Tibial nerve (tissue), 4 donors: ENCODE measurements at regions not wholly inside any gene's neighbourhood (a gene's known extent, or its start where the extent isn't known, plus 50 kb on each side); places are given as distances from the start of the nearest gene placed in this dataset.

Experiments used
- EP300 ChIP-seq, 2 donors: sonication (generic); formaldehyde crosslinking; IDR thresholded peaks; one replicate each; pipeline ENCODE4 v1.6.1; 2017; ENCODE audit warnings: antibody characterized with exemption in 2 of 2, mild to moderate bottlenecking in 1 of 2
- POLR2A ChIP-seq, 2 donors: fragments of 450-650 bp; IDR thresholded peaks; one replicate each; pipeline ENCODE4 v1.6.1; 2017; ENCODE audit warnings: antibody characterized with exemption in 2 of 2, mild to moderate bottlenecking in 2 of 2, moderate library complexity in 2 of 2
- TF ChIP-seq, protein P1 (sequence below), 5 experiments: fragments of 200-600 bp in 3 of 5; fragments of 450-650 bp in 2 of 5; sonication (generic) in 3 of 5; IDR thresholded peaks; one replicate each; pipeline ENCODE4 v1.5.1; 2016 to 2019; ENCODE audit warnings: antibody characterized with exemption in 5 of 5, mild to moderate bottlenecking in 3 of 5, moderate library complexity in 2 of 5

DNA sequence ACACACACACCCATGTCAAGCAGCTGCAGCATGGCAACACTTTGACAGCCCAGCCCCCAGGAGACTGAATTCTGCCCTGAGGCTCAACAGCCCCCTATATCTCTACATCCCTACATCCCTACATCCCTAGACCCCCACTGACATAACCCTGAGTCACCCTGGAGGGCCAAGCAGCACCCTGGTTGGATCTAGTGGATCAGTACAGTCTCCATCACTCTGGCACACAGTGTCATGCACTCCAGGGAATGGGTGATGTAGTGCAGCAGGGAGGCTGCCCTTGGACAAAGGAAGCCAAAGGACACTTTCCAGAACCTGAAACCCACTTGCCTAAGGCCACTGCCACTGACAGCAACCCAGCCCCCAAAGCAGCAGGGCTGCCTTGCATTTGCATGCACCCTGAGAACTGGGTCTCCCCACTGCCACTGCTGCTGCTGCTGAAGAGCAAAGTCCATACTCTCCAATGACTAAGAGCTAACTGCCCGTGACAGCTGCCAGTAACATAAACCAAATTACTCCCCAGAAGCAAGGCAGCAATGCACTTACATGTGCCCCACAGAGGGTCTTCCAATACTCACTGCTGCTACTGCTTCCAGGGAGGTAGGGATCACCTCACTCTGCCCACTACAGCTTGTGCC, 681.6 kb upstream of the KLHL29 start:
- TF ChIP-seq, protein P1, sequence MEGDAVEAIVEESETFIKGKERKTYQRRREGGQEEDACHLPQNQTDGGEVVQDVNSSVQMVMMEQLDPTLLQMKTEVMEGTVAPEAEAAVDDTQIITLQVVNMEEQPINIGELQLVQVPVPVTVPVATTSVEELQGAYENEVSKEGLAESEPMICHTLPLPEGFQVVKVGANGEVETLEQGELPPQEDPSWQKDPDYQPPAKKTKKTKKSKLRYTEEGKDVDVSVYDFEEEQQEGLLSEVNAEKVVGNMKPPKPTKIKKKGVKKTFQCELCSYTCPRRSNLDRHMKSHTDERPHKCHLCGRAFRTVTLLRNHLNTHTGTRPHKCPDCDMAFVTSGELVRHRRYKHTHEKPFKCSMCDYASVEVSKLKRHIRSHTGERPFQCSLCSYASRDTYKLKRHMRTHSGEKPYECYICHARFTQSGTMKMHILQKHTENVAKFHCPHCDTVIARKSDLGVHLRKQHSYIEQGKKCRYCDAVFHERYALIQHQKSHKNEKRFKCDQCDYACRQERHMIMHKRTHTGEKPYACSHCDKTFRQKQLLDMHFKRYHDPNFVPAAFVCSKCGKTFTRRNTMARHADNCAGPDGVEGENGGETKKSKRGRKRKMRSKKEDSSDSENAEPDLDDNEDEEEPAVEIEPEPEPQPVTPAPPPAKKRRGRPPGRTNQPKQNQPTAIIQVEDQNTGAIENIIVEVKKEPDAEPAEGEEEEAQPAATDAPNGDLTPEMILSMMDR (IDR thresholded peaks at IDR 0.05) = no peak
- TF ChIP-seq POLR2A (IDR thresholded peaks at IDR 0.05) (no peak), EP300 (IDR thresholded peaks at IDR 0.05) (no peak)
